HG03439 (cell line): ENCODE measurements at regions not wholly inside any gene's neighbourhood (a gene's known extent, or its start where the extent isn't known, plus 50 kb on each side); places are given as distances from the start of the nearest gene placed in this dataset.
A peak's percentile ranks its signal among the peaks of the same experiment; 100 is the strongest.
"Not testable (repeated sequence)": the region's sequence is repeated elsewhere in the genome, so short reads cannot be mapped to it uniquely, and the experiment has no call there.

Source experiments
- ATAC-seq: cut with Tn5 transposase; IDR thresholded peaks from one replicate; pipeline ENCODE4 v1.9.1; 2021; ENCODE audit warnings: mild to moderate bottlenecking, moderate library complexity; ENCODE audit not compliant: unreplicated experiment

- ATAC-seq: peak; percentile 85
Observed at GRCh38 chr9:33623658-33624586, 99.9 kb downstream of the ANKRD18B start.

- ATAC-seq: not testable (repeated sequence)
Observed at GRCh38 chr9:33628318-33628717, 104.3 kb downstream of the ANKRD18B start.

GRCh38 chr9:33628865-33629410, 104.9 kb downstream of the ANKRD18B start:
- no peak for ATAC-seq

- no peak for ATAC-seq
Observed at GRCh38 chr9:33633636-33634035, 109.6 kb downstream of the ANKRD18B start.

GRCh38 chr9:33637881-33638280, 113.8 kb downstream of the ANKRD18B start:
- no peak for ATAC-seq

- ATAC-seq: no peak
Observed at GRCh38 chr9:33638391-33638915, 114.4 kb downstream of the ANKRD18B start.

GRCh38 chr9:33645706-33646105, 121.7 kb downstream of the ANKRD18B start:
- no peak for ATAC-seq

- ATAC-seq: no peak
Observed at GRCh38 chr9:33649463-33649862, 125.4 kb downstream of the ANKRD18B start.

GRCh38 chr9:33651125-33651524, 127.1 kb downstream of the ANKRD18B start:
- ATAC-seq: no peak

GRCh38 chr9:33659921-33660320, 135.4 kb upstream of the PRSS3 start:
- no peak for ATAC-seq

GRCh38 chr9:33660772-33661171, 134.6 kb upstream of the PRSS3 start:
- ATAC-seq: no peak

GRCh38 chr9:33661176-33661575, 134.2 kb upstream of the PRSS3 start:
- no peak for ATAC-seq

- ATAC-seq: no peak
Observed at GRCh38 chr9:33662871-33663270, 132.5 kb upstream of the PRSS3 start.

- ATAC-seq: not testable (repeated sequence)
Observed at GRCh38 chr9:33676194-33676745, 119.1 kb upstream of the PRSS3 start.

- no peak for ATAC-seq
Observed at GRCh38 chr9:33676746-33677505, 118.4 kb upstream of the PRSS3 start.

GRCh38 chr9:33677506-33677809, 117.9 kb upstream of the PRSS3 start:
- no peak for ATAC-seq

GRCh38 chr9:33677961-33678360, 117.4 kb upstream of the PRSS3 start:
- ATAC-seq: no peak

GRCh38 chr9:33682551-33682950, 112.8 kb upstream of the PRSS3 start:
- ATAC-seq: no peak

- no peak for ATAC-seq
Observed at GRCh38 chr9:33684831-33685230, 110.5 kb upstream of the PRSS3 start.

GRCh38 chr9:33686942-33687341, 108.4 kb upstream of the PRSS3 start:
- ATAC-seq: no peak

- no peak for ATAC-seq
Observed at GRCh38 chr9:33687779-33688178, 107.6 kb upstream of the PRSS3 start.
